Panc1 (cell line): ENCODE measurements at regions not wholly inside any gene's neighbourhood (a gene's known extent, or its start where the extent isn't known, plus 50 kb on each side); places are given as distances from the start of the nearest gene placed in this dataset.
"Not testable (repeated sequence)": the region's sequence is repeated elsewhere in the genome, so short reads cannot be mapped to it uniquely, and the experiment has no call there.

Source experiments
- POLR2AphosphoS5 ChIP-seq: IDR thresholded peaks from 2 replicates; pipeline ENCODE4 v1.6.1; 2012; ENCODE audit warnings: mild to moderate bottlenecking, low read depth, low read length, moderate library complexity
- TF ChIP-seq, protein P1 (sequence below): fragments of 450-650 bp; IDR thresholded peaks from 2 replicates; pipeline ENCODE4 v1.5.1; 2017; ENCODE audit warnings: mild to moderate bottlenecking

DNA sequence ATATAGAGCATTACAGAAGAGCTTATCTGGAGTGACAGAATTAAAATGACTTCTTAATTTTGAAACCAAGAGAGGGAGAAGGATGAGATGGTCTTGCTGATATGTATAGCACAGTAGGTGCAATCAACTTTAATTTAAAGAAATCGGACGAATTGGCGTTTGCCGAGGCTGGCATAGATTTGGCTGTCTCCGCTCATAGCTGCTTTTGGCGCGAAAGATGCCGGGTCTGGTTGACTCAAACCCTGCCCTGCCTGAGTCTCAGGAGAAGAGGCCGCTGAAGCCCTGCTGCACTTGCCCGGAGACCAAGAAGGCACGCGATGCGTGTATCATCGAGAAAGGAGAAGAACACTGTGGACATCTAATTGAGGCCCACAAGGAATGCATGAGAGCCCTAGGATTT, 62.3 kb upstream of the LRCH1 start:
- TF ChIP-seq, protein P1, sequence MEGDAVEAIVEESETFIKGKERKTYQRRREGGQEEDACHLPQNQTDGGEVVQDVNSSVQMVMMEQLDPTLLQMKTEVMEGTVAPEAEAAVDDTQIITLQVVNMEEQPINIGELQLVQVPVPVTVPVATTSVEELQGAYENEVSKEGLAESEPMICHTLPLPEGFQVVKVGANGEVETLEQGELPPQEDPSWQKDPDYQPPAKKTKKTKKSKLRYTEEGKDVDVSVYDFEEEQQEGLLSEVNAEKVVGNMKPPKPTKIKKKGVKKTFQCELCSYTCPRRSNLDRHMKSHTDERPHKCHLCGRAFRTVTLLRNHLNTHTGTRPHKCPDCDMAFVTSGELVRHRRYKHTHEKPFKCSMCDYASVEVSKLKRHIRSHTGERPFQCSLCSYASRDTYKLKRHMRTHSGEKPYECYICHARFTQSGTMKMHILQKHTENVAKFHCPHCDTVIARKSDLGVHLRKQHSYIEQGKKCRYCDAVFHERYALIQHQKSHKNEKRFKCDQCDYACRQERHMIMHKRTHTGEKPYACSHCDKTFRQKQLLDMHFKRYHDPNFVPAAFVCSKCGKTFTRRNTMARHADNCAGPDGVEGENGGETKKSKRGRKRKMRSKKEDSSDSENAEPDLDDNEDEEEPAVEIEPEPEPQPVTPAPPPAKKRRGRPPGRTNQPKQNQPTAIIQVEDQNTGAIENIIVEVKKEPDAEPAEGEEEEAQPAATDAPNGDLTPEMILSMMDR, result not testable (repeated sequence)
- not testable (repeated sequence) for TF ChIP-seq POLR2AphosphoS5
